Cardiac muscle cell (in vitro differentiated cells and primary cell): ENCODE measurements at regions not wholly inside any gene's neighbourhood (a gene's known extent, or its start where the extent isn't known, plus 50 kb on each side); places are given as distances from the start of the nearest gene placed in this dataset.

Experiments used
- DNase-seq, 2 donors: peaks; one replicate each; pipeline versions ENCODE4 v3.0.0 to v3.0.0-alpha.2; 2010 to 2017; ENCODE audit warnings: low read depth in 1 of 2, low spot score in 1 of 2
- H3K27ac ChIP-seq: fragments of 200-600 bp; sonication (generic); 2 replicates; pipeline ENCODE4 v1.5.1; 2016
- H3K27me3 ChIP-seq: fragments of 200-600 bp; sonication (generic); 2 replicates; pipeline ENCODE4 v1.6.0; 2016; ENCODE audit warnings: control low read depth
- H3K36me3 ChIP-seq: fragments of 200-600 bp; sonication (generic); 2 replicates; pipeline ENCODE4 v1.5.1; 2016; ENCODE audit warnings: control low read depth
- H3K4me1 ChIP-seq: fragments of 200-600 bp; sonication (generic); 2 replicates; pipeline ENCODE4 v1.8.1; 2017; ENCODE audit warnings: low read depth, mild to moderate bottlenecking, mixed run types
- H3K4me3 ChIP-seq: fragments of 200-600 bp; sonication (generic); 2 replicates; pipeline ENCODE4 v1.5.1; 2016; ENCODE audit warnings: mild to moderate bottlenecking
- H3K9me3 ChIP-seq: fragments of 200-600 bp; sonication (generic); 2 replicates; pipeline ENCODE4 v1.5.1; 2017; ENCODE audit warnings: low read depth, mild to moderate bottlenecking, control low read depth
- CTCF ChIP-seq: IDR thresholded peaks from 2 replicates; pipeline ENCODE4 v1.5.1; 2012; ENCODE audit warnings: low read depth, mild to moderate bottlenecking, low read length

DNA sequence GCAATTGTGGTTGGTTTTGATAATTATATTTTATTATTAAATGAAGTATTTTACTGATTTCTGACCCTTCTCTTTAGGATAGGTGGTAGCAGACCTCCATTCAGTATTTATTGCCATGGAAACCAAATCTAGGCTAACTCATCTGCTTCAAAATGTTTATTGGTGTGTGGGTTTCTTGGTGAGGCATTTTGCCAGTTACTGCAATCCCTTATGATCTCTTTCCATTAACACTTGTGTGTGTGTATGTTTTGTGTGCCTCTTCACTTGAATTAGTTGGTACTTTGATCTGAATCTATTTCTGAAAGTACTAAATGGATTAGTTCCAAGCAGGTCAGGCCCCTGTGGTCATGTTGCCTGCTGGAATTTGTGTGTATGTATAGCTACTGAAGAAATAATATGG, 184.4 kb upstream of the C11orf87 start:
- TF ChIP-seq CTCF: no peak
- Histone ChIP-seq H3K27me3 (no peaks in the 10 kb centered on the region), H3K4me3 (no peak overlapping the region), H3K9me3 (no peaks in the 10 kb centered on the region), H3K36me3 (no peaks in the 10 kb centered on the region), H3K27ac (no peak overlapping the region), H3K4me1 (no peaks in the 10 kb centered on the region)
- no peak for DNase-seq

DNA sequence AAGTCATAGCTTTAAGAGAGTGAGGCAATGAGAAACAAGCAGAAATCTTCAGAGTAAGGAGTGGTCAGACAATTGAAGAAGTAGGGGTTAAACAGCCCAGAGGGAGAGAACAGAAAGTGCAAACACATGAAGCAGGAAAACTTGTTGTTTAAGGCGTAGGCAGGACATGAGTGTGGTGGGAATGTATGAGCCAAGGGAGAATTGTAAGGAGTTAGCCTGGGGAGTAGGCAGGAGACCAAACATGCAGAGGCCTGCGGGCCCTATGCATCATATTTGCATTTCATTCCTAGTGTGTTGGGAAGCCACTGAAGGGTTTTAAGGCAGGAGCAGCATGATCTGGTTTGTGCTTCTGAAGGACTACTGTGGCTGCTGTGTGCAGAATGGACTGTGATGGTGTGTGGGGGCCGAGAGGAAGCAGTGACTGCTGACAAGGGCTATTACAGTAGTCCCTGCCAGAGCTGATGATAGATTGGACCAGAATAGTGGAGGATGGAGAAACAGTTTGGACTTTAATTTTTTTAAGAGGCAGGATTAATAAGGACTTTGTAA, 179.9 kb upstream of the C11orf87 start:
- no peak overlapping the region for H3K4me3 ChIP-seq
- no peak overlapping the region for H3K27ac ChIP-seq
- TF ChIP-seq CTCF: no peak
- H3K4me1 ChIP-seq: no peaks in the 10 kb centered on the region
- peak in 1 of 2 donors; percentile 0 for DNase-seq
- no peaks in the 10 kb centered on the region for H3K27me3 ChIP-seq
- no peaks in the 10 kb centered on the region for H3K9me3 ChIP-seq
- no peaks in the 10 kb centered on the region for H3K36me3 ChIP-seq

DNA sequence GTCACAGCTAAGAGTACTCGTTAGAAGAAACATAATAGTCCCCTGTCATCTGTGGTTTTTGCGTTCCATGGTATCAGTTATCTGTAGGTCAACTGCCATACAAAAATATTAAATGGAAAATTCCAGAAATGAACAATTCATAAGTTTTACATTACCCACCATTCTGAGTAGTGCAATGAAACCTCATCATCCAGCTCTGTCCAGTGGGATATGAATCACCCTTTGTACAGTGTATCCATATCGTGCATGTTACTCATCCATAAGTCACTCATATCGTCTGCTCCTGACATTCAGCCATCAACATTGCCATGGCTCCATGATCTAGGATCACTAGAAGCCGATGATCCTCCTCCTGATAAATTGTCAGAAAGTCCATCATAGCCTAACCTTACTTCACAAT, 174.9 kb upstream of the C11orf87 start:
- TF ChIP-seq CTCF: no peak
- H3K36me3 ChIP-seq: no peaks in the 10 kb centered on the region
- H3K27me3 ChIP-seq: no peaks in the 10 kb centered on the region
- H3K4me3 ChIP-seq: no peak overlapping the region
- no peaks in the 10 kb centered on the region for H3K4me1 ChIP-seq
- H3K27ac ChIP-seq: no peak overlapping the region
- H3K9me3 ChIP-seq: no peaks in the 10 kb centered on the region
- no peak for DNase-seq

DNA sequence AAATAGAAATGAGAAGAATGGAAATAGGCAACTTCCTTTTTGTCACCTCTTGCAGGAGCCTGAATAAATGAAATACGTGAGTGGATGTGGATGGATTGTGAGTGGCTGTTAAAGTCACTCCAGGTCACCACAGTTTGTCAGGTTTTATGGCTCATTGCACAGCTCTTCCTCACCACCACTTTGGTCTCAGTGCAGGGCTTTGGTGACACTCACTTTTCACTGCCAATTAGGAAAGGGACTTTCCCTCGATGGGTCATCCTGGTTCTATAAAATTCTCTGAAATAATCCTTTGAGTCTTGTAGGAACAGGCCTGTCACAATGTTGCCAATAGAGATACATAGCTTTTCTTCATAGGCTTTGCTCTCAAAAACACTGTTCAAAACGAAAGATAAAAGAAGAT, 172.4 kb upstream of the C11orf87 start:
- H3K27ac ChIP-seq: no peak overlapping the region
- H3K36me3 ChIP-seq: no peaks in the 10 kb centered on the region
- H3K9me3 ChIP-seq: no peaks in the 10 kb centered on the region
- no peak for TF ChIP-seq CTCF
- H3K4me1 ChIP-seq: no peaks in the 10 kb centered on the region
- H3K4me3 ChIP-seq: no peak overlapping the region
- no peak for DNase-seq
- no peaks in the 10 kb centered on the region for H3K27me3 ChIP-seq

GRCh38 chr11:109251230-109251629, 170.8 kb upstream of the C11orf87 start:
- Histone ChIP-seq H3K36me3 (no peaks in the 10 kb centered on the region), H3K27me3 (no peaks in the 10 kb centered on the region), H3K27ac (no peak overlapping the region), H3K9me3 (no peaks in the 10 kb centered on the region), H3K4me1 (no peaks in the 10 kb centered on the region), H3K4me3 (no peak overlapping the region)
- TF ChIP-seq CTCF: no peak
- DNase-seq: no peak

DNA sequence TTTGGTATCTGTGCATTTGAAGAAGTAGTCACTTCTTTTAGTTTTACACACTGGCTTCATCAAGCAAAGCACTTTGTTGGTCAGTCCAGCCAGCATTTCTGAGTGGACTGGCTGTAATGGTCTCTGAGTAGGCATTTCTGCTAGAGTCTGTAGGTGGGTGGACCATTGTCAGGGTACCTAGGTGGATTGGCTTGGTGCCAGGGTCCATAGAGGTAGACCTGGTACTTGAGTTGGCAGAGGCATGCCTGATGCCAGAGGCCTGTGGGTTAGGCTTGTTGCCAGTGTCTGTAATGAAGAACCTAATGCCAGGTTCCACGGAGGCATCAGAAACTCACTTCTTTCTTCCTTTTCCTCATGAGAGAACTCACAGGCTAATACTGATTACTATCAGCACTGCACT, 157.9 kb upstream of the C11orf87 start:
- no peak for TF ChIP-seq CTCF

More for the DNA sequence above, 157.9 kb upstream of the C11orf87 start:
- no peaks in the 10 kb centered on the region for H3K9me3 ChIP-seq
- no peaks in the 10 kb centered on the region for H3K4me1 ChIP-seq
- no peak for DNase-seq
- H3K27me3 ChIP-seq: no peaks in the 10 kb centered on the region
- H3K4me3 ChIP-seq: no peak overlapping the region
- no peaks in the 10 kb centered on the region for H3K36me3 ChIP-seq
- H3K27ac ChIP-seq: no peak overlapping the region
